ENCODE measurements at regions not wholly inside any gene's neighbourhood (a gene's known extent, or its start where the extent isn't known, plus 50 kb on each side); places are given as distances from the start of the nearest gene placed in this dataset.
A peak's percentile ranks its signal among the peaks of the same experiment; 100 is the strongest.

- Mint-ChIP-seq H3K27ac (no peak overlapping the region), H3K4me1 (peaks cover 17% of the 10 kb centered on the region), H3K9me3 (no peaks in the 10 kb centered on the region), H3K4me3 (no peak overlapping the region), H3K27me3 (ENCODE audit: low read depth) (peaks cover 82% of the 10 kb centered on the region), H3K36me3 (no peaks in the 10 kb centered on the region)
- DNase-seq (ENCODE audit: low spot score) (no peak), ATAC-seq (no peak)
- no peak for TF ChIP-seq ZNF396 (CRISPR knock-in tag; IDR thresholded peaks at IDR 0.05; ENCODE audit: borderline replicate concordance)
- no peak for TF ChIP-seq SMAD4 (CRISPR knock-in tag; IDR thresholded peaks at IDR 0.05)
- no peak for TF ChIP-seq NR3C1 (CRISPR knock-in tag; conservative IDR thresholded peaks at IDR 0.05; ENCODE audit: low read depth)
- no peak for TF ChIP-seq STAT6 (CRISPR knock-in tag; conservative IDR thresholded peaks at IDR 0.05; ENCODE audit: low read depth)
- TF ChIP-seq ZNF317 (CRISPR knock-in tag; IDR thresholded peaks at IDR 0.05; ENCODE audit: borderline replicate concordance, low read depth): no peak
- TF ChIP-seq ZBTB21 (CRISPR knock-in tag; IDR thresholded peaks at IDR 0.05; ENCODE audit: borderline replicate concordance): no peak
- no peak for TF ChIP-seq KAT7 (CRISPR knock-in tag; IDR thresholded peaks at IDR 0.05; ENCODE audit: borderline replicate concordance)
- TF ChIP-seq, protein P1, sequence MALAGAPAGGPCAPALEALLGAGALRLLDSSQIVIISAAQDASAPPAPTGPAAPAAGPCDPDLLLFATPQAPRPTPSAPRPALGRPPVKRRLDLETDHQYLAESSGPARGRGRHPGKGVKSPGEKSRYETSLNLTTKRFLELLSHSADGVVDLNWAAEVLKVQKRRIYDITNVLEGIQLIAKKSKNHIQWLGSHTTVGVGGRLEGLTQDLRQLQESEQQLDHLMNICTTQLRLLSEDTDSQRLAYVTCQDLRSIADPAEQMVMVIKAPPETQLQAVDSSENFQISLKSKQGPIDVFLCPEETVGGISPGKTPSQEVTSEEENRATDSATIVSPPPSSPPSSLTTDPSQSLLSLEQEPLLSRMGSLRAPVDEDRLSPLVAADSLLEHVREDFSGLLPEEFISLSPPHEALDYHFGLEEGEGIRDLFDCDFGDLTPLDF (CRISPR knock-in tag; IDR thresholded peaks at IDR 0.05): no peak
- no peak for TF ChIP-seq NR1H2 (CRISPR knock-in tag; IDR thresholded peaks at IDR 0.05)
- TF ChIP-seq ZNF219 (CRISPR knock-in tag; IDR thresholded peaks at IDR 0.05; ENCODE audit: borderline replicate concordance): no peak
- no peak for TF ChIP-seq GABPB1 (CRISPR knock-in tag; IDR thresholded peaks at IDR 0.05)
- no peak for TF ChIP-seq SOX15 (CRISPR knock-in tag; IDR thresholded peaks at IDR 0.05)
- ChIA-PET CTCF (interaction anchor here (0.6 kb wide), 1 partner anchor 25 kb away, joined by 3 read pairs; no protein-coding TSS in a partner anchor), POLR2A (no interaction called here)
These were observed 285.7 kb downstream of the SOX9 start for GRCh38 chr17:72406498-72406897.

- Mint-ChIP-seq H3K9me3 (no peaks in the 10 kb centered on the region), H3K27ac (no peak overlapping the region), H3K4me1 (peaks cover 17% of the 10 kb centered on the region), H3K4me3 (no peak overlapping the region), H3K27me3 (ENCODE audit: low read depth) (peaks cover 86% of the 10 kb centered on the region), H3K36me3 (no peaks in the 10 kb centered on the region)
- ATAC-seq: peak; percentile 86
- CTCF ChIA-PET: interaction anchor here (0.6 kb wide), 1 partner anchor 24 kb away, joined by 3 read pairs; no protein-coding TSS in a partner anchor
- POLR2A ChIA-PET: no interaction called here
- no peak for DNase-seq (ENCODE audit: low spot score)
- TF ChIP-seq ZNF263 (CRISPR knock-in tag; IDR thresholded peaks at IDR 0.05; ENCODE audit: low read depth) (peak; percentile 60; the same call in 1 of the 2 replicates), GRHL2 (CRISPR knock-in tag; IDR thresholded peaks at IDR 0.05; ENCODE audit: insufficient replicate concordance, severe bottlenecking) (no peak), SOX15 (CRISPR knock-in tag; IDR thresholded peaks at IDR 0.05) (no peak), NFATC4 (CRISPR knock-in tag; IDR thresholded peaks at IDR 0.05) (no peak)
These were observed 286.6 kb downstream of the SOX9 start for GRCh38 chr17:72407336-72407909.

DNA sequence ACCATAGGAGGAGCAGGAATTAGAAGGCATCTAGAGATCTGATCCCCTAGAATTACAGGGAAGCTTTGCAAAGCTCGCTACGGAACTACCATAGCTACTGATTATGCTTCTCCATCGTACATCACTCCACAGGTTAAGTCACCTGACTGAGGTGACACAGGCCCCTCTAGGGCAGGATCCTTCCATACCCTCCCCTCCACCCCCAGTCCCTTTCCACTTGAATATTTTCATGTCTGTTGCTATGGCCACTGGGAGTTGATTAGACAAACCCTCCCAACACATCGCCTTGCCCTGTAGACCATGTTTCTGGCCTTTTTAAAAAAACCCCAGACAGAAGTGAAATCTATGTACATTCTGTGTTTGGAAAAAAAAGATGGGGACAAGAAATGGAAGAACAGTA is 287.1 kb downstream of the SOX9 start:
- H3K4me1 Mint-ChIP-seq: peaks cover 17% of the 10 kb centered on the region
- TF ChIP-seq TCF7 (CRISPR knock-in tag; IDR thresholded peaks at IDR 0.05; ENCODE audit: low read depth): no peak
- no peak for TF ChIP-seq ETV6 (CRISPR knock-in tag; IDR thresholded peaks at IDR 0.05)
- TF ChIP-seq, protein P2, sequence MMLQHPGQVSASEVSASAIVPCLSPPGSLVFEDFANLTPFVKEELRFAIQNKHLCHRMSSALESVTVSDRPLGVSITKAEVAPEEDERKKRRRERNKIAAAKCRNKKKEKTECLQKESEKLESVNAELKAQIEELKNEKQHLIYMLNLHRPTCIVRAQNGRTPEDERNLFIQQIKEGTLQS (CRISPR knock-in tag; conservative IDR thresholded peaks at IDR 0.05): no peak
- no peak for TF ChIP-seq TEAD4 (CRISPR knock-in tag; IDR thresholded peaks at IDR 0.05)
- no peak for TF ChIP-seq PRDM15 (CRISPR knock-in tag; IDR thresholded peaks at IDR 0.05)
- no peak for TF ChIP-seq MAX (CRISPR knock-in tag; IDR thresholded peaks at IDR 0.05)
- ChIA-PET POLR2A (no interaction called here), CTCF (no interaction called here)
- ATAC-seq: no peak
- 0 out of 2 replicates have a peak, but pooled peaks cover 3% of the 10 kb centered on the region for H3K9me3 Mint-ChIP-seq
- H3K36me3 Mint-ChIP-seq: no peaks in the 10 kb centered on the region
- peaks cover 85% of the 10 kb centered on the region for H3K27me3 Mint-ChIP-seq (ENCODE audit: low read depth)
- no peak overlapping the region for H3K4me3 Mint-ChIP-seq
- no peak for DNase-seq (ENCODE audit: low spot score)
- no peak overlapping the region for H3K27ac Mint-ChIP-seq

Measured in WTC11 (cell line).